Stimulated activated CD8-positive, alpha-beta memory T cell treated with anti-CD3 and anti-CD28 coated beads, Interleukin-12 subunit alpha, Interleukin-12 subunit beta, amount 100 ng/mL, for 1 hour (primary cell): ENCODE measurements at regions not wholly inside any gene's neighbourhood (a gene's known extent, or its start where the extent isn't known, plus 50 kb on each side); places are given as distances from the start of the nearest gene placed in this dataset.

Experiments
- DNase-seq: peaks from one replicate; pipeline ENCODE4 v3.0.0-alpha.2; 2020; ENCODE audit warnings: low read depth

DNA sequence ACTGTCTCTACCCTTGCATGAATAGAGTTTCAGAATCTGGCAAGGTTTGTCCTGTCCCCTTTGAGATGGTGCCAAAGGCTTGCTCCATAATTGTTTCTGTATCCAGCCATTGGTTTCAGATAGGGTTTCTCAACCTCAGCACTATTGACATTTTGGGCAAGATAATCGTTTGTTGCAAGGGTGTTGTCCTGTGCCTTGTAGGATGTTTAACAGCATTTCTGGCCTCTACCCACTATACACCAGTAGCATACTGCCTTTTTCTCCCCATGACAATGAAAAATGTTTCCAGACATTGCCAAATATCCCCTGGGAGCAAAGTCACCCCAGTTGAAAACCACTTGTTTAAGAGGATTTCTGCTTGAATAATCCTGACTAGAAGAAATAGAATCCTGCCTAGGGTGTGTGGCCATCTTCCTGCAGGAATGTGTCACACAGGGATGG, 126.8 kb downstream of the CDC42EP3 start:
- DNase-seq = no peak

GRCh38 chr2:37549598-37549997, 121.8 kb downstream of the CDC42EP3 start:
- DNase-seq = no peak

GRCh38 chr2:37550190-37550589, 121.3 kb downstream of the CDC42EP3 start:
- DNase-seq = no peak

GRCh38 chr2:37551783-37552182, 119.7 kb downstream of the CDC42EP3 start:
- no peak for DNase-seq

DNA sequence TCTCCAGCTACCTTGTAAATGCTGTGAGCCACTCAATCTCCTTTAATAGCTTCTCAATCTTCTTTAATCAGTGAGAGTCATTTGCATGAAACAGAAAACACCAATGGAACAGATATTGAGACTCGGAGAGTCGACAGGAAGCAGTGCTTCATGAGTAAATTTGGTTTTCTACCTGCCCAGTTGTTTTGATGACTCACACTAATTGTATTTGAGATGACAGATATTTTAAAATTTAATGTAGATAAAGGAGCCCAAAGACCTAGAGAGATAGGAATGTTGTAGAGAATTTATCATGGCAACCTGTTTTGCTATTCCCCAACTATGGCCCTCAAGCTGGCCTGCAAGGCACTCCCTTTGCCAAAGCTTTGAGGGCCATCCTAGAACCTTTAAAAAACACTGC, 119.1 kb downstream of the CDC42EP3 start:
- no peak for DNase-seq

DNA sequence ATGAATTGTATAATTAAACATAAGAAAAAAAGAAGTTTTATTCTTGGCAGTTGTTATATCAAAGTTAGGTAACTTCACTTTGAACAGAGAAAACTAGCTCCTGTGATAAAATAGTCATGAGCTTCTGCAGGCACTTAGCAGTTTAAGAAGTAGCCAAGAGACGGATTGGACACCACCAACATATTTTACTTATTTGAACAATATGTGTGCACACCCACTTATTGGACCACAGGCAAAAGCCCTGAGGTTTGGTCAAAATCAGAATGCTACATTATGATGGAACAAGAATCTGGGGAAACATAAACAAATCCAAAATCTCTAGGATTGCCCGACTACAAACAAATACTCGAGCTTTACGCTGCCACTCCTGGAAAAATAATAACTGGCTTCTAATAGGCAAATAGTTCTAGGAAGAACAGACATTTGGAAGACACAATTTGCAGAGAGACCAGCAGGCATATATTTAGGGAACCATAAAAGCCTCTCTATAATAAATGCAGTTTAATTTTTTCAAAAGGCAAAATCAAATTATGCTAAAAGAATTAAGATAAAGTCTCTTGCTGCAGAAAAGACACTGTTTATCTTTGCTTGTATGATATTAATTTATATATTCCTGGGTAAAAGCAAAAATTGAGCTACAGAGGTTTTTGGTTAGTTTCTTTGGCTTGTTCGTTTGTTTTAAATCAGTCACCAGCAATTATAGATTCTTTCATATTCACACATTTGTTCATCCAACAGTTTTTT, 117.9 kb downstream of the CDC42EP3 start:
- DNase-seq = no peak

GRCh38 chr2:37554155-37554510, 117.3 kb downstream of the CDC42EP3 start:
- DNase-seq = no peak

- no peak for DNase-seq
These were observed 116.8 kb downstream of the CDC42EP3 start for GRCh38 chr2:37554687-37555086.

- DNase-seq = no peak
These were observed 116.0 kb downstream of the CDC42EP3 start for GRCh38 chr2:37555457-37555856.

DNA sequence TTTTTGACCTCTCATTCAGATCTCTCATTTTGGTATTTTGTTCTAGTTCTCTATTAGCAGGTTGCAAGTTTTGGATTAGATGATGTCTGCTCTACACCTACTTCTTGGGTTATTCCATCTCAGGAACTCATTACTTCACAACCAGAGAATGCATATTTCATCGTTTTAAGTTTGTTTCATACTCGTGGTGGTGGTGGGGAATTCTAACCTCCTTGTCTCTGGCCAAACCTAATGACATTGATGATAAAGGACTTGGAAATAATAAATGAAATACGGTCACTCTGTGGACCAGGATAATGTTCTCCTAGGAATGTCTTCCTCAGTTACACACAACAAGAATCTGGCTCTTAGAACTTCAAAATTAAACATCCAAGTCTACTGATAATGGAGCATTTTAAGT, 115.2 kb downstream of the CDC42EP3 start:
- DNase-seq = no peak

GRCh38 chr2:37558623-37559022, 112.8 kb downstream of the CDC42EP3 start:
- no peak for DNase-seq

- DNase-seq = no peak
These were observed 111.1 kb downstream of the CDC42EP3 start for GRCh38 chr2:37560241-37560848.

DNA sequence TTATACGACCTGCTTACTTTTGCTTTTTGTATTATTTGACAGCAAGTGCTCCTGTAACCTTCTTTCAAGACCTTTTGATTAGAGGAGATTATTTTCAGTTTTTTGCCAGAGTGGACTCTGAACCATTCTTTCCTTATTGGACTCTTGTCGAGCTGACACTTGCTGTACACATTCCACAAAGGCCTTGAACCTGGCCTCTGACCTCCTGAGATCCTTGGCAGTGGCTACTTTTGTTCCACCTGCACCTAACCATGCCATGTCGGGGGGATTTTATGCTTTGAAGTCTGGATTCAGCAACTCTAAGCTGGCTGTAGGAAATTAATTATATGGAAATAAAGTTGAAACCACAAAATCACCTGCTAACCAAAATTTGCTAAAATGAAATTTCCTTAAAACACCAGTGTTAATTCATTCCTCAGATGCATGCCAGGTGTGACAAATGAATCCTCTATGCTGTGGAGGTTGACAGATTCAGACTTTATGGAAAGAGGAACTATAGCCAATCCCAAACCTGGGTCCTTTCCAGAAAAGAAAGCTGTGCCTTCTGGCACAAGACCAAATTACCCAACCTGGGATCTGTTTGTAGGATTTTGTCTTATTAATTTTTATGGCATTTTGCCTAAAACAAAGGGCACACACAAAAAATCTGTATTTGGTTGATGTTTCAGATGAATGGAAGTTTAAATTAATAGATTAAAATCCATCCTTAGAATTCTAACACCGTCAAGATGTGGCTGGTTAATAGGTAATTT, 110.4 kb downstream of the CDC42EP3 start:
- no peak for DNase-seq

DNA sequence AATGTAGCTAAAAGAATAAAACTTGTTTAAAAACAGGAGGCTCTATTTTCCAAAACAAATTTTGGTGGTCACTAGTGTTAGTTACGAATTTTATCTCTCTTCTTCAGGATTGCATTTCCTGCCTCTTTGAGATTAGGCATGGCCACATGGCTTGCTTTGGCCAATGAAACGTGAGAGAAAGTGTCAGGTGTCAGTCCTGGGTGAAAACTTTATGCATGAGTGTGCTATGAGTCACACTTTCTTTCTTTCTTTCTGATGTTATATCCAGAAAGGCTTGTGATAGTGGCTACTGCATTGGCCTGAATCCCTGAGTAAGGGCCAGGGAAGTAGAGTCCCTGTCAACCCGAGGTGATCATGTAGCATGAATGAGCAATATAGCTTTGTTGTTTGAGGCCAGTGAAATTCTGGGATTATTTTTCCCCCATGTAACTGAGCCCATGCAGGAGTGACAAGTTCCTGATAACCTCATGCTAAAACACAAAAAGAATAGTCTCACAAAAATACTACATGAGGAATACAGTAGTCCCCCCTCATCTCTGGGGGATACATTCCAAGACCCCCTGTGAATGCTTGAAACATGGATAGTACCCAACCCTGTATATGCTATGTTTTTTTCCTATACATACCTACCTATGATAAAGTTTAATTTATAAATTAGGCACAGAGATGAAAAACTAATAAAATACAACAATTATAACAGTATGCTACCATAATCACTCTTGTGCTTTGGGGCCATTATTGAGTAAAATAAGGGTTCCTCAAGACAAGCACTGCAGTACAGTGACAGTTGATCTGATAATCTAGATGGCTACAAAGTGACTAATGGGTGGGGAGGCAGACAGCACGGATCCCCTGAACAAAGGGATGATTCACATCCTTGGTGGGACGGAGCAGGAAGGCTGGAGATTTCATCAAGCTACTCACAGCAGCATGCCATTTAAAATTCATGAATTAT, 109.5 kb downstream of the CDC42EP3 start:
- no peak for DNase-seq

DNA sequence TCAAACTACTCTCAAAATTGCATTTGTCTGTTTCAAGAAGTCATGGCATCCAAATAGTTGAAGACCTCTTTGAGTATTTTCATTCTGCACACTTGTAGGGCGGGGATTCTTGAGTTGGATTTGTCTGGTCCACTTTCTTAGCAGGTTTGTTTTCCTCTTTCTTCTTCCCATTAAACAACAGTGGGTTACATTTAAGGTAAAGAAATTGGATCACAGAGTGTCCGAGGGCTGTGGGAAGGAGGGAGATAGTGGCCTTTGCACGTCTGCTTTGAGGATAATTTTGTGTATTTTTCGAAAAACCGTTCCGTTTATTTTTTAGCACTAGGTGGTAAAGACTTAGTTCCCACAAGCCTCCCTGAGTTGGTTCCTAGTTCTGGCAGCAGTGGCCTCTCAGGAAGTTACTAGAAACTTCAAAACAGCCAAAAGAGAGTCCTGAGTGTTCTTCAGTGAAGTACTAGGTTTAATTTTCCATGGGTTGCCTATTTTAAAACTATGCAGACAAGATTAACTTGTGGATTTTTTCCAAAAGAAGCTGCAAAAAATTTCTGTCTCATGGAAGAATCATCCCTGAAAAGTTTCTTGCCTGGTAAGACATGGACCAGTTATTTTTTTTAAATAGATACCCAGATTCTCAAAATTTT, 107.9 kb downstream of the CDC42EP3 start:
- DNase-seq = no peak

- DNase-seq = no peak
These were observed 107.1 kb downstream of the CDC42EP3 start for GRCh38 chr2:37564356-37564755.

- no peak for DNase-seq
These were observed 104.9 kb downstream of the CDC42EP3 start for GRCh38 chr2:37566517-37566981.

GRCh38 chr2:37568565-37568964, 102.9 kb downstream of the CDC42EP3 start:
- no peak for DNase-seq

GRCh38 chr2:37569131-37569823, 102.2 kb downstream of the CDC42EP3 start:
- DNase-seq = no peak

- no peak for DNase-seq
These were observed 101.3 kb downstream of the CDC42EP3 start for GRCh38 chr2:37569986-37570679.
